Gastrocnemius medialis (tissue), 4 donors: ENCODE measurements at regions not wholly inside any gene's neighbourhood (a gene's known extent, or its start where the extent isn't known, plus 50 kb on each side); places are given as distances from the start of the nearest gene placed in this dataset.
A peak's percentile ranks its signal among the peaks of the same experiment; 100 is the strongest.

Experiments used
- ATAC-seq, 2 donors: fragments of 150-250 bp; one replicate each; pipeline ENCODE4 v1.9.1; 2016
- DNase-seq, 2 donors: peaks; one replicate each; pipeline ENCODE4 v3.0.0-alpha.2; 2019
- H3K27ac ChIP-seq, 4 donors: fragments of 200-600 bp; sonication (generic); 1 replicate in 1 of 4; 2 replicates in 3 of 4; pipeline ENCODE4 v1.5.1; 2016 to 2018; ENCODE audit warnings: mild to moderate bottlenecking in 2 of 4, moderate library complexity in 1 of 4
- H3K27me3 ChIP-seq, 3 donors: fragments of 200-600 bp; sonication (generic) in 2 of 3; 1 replicate in 1 of 3; 2 replicates in 2 of 3; pipeline versions ENCODE4 v1.5.1 to v1.6.0; 2016 to 2019; ENCODE audit warnings: mild to moderate bottlenecking in 1 of 3, moderate library complexity in 1 of 3
- H3K36me3 ChIP-seq, 2 donors: fragments of 200-600 bp; sonication (generic) in 1 of 2; one replicate each; pipeline ENCODE4 v1.5.1; 2017 to 2018
- H3K4me1 ChIP-seq, 2 donors: fragments of 200-600 bp; sonication (generic) in 1 of 2; one replicate each; pipeline ENCODE4 v1.5.1; 2016 to 2017; ENCODE audit warnings: mild to moderate bottlenecking in 2 of 2
- H3K4me3 ChIP-seq, 4 donors: fragments of 200-600 bp; sonication (generic) in 3 of 4; 1 replicate in 1 of 4; 2 replicates in 3 of 4; pipeline ENCODE4 v1.5.1; 2016 to 2019; ENCODE audit warnings: mild to moderate bottlenecking in 2 of 4
- H3K9me3 ChIP-seq, 3 donors: fragments of 200-600 bp; sonication (generic) in 2 of 3; 1 replicate in 1 of 3; 2 replicates in 2 of 3; pipeline ENCODE4 v1.5.1; 2016 to 2019
- CTCF ChIP-seq, 5 experiments: fragments of 450-650 bp in 3 of 5; fragments of 200-600 bp in 2 of 5; sonication (generic) in 2 of 5; IDR thresholded peaks in 4 of 5; conservative IDR thresholded peaks in 1 of 5; 1 replicate in 4 of 5; 2 replicates in 1 of 5; pipeline ENCODE4 v1.5.1; 2016 to 2019; ENCODE audit warnings: antibody characterized with exemption in 5 of 5, mild to moderate bottlenecking in 3 of 5, moderate library complexity in 3 of 5
- POLR2A ChIP-seq, 2 donors: fragments of 450-650 bp; IDR thresholded peaks; one replicate each; pipeline ENCODE4 v1.6.1; 2017; ENCODE audit warnings: antibody characterized with exemption in 2 of 2, mild to moderate bottlenecking in 2 of 2, moderate library complexity in 2 of 2
- in situ Hi-C, 4 donors: fragments of 200-750 bp; cut with MboI; loops; one replicate each; pipeline versions ENCODE4 v1.15.0 to v1.8.0; 2017; ENCODE audit warnings: low sequenced_read_pairs in 4 of 4
- intact Hi-C: fragments of 100-400 bp; cut with DNase I; formaldehyde crosslinking; loops from one replicate; pipeline ENCODE4 v1.15.1; 2023; ENCODE audit warnings: low total_unique reads

- H3K9me3 ChIP-seq = no peaks in the 10 kb centered on the region
- no peaks in the 10 kb centered on the region for H3K36me3 ChIP-seq
- no peak overlapping the region for H3K4me3 ChIP-seq
- DNase-seq (no peak), ATAC-seq (no peak)
- H3K4me1 ChIP-seq = no peaks in the 10 kb centered on the region
- no peak overlapping the region for H3K27ac ChIP-seq
- intact Hi-C loops (no loop called here), in situ Hi-C loops (no loop called here)
- TF ChIP-seq CTCF (IDR thresholded peaks at IDR 0.05 in 4 of 5, conservative IDR thresholded peaks at IDR 0.05 in 1 of 5) = no peak
- TF ChIP-seq POLR2A (IDR thresholded peaks at IDR 0.05) = no peak
- no peaks in the 10 kb centered on the region for H3K27me3 ChIP-seq
Observed at GRCh38 chr10:59550061-59550460, 159.6 kb downstream of the SLC16A9 start.

GRCh38 chr10:59538623-59539022, 171.0 kb downstream of the SLC16A9 start:
- Histone ChIP-seq H3K4me1 (no peaks in the 10 kb centered on the region), H3K4me3 (no peak overlapping the region), H3K36me3 (no peaks in the 10 kb centered on the region), H3K27me3 (no peaks in the 10 kb centered on the region), H3K27ac (no peak overlapping the region), H3K9me3 (no peaks in the 10 kb centered on the region)
- no peak for DNase-seq
- in situ Hi-C loops (no loop called here), intact Hi-C loops (no loop called here)
- TF ChIP-seq CTCF (IDR thresholded peaks at IDR 0.05 in 4 of 5, conservative IDR thresholded peaks at IDR 0.05 in 1 of 5) (no peak), POLR2A (IDR thresholded peaks at IDR 0.05) (no peak)
- no peak for ATAC-seq

- TF ChIP-seq POLR2A (IDR thresholded peaks at IDR 0.05) (no peak), CTCF (IDR thresholded peaks at IDR 0.05 in 4 of 5, conservative IDR thresholded peaks at IDR 0.05 in 1 of 5) (no peak)
- Histone ChIP-seq H3K27ac (no peak overlapping the region), H3K9me3 (no peaks in the 10 kb centered on the region), H3K4me3 (no peak overlapping the region), H3K27me3 (no peaks in the 10 kb centered on the region), H3K36me3 (no peaks in the 10 kb centered on the region), H3K4me1 (no peaks in the 10 kb centered on the region)
- DNase-seq (no peak), ATAC-seq (no peak)
- intact Hi-C loops = no loop called here
- in situ Hi-C loops = no loop called here
Observed at GRCh38 chr10:59537501-59537900, 172.1 kb downstream of the SLC16A9 start.

- no peaks in the 10 kb centered on the region for H3K36me3 ChIP-seq
- TF ChIP-seq CTCF (IDR thresholded peaks at IDR 0.05 in 4 of 5, conservative IDR thresholded peaks at IDR 0.05 in 1 of 5) = no peak
- no peak for TF ChIP-seq POLR2A (IDR thresholded peaks at IDR 0.05)
- H3K4me3 ChIP-seq = no peak overlapping the region
- DNase-seq (no peak), ATAC-seq (peak; percentile 69 to 76)
- no peaks in the 10 kb centered on the region for H3K4me1 ChIP-seq
- no peaks in the 10 kb centered on the region for H3K27me3 ChIP-seq
- peak overlapping the region in 3 of 4 donors; percentile 11 to 59 (median 24) for H3K27ac ChIP-seq
- in situ Hi-C loops = no loop called here
- intact Hi-C loops = no loop called here
- no peaks in the 10 kb centered on the region for H3K9me3 ChIP-seq
Observed at GRCh38 chr10:59536167-59537014, 173.3 kb downstream of the SLC16A9 start.
